PC-3 (cell line): ENCODE measurements at regions not wholly inside any gene's neighbourhood (a gene's known extent, or its start where the extent isn't known, plus 50 kb on each side); places are given as distances from the start of the nearest gene placed in this dataset.

Experiments
- ATAC-seq: fragments of 200-7000 bp; cut with Tn5 transposase; 2 replicates; pipeline ENCODE4 v1.9.1; 2020; ENCODE audit warnings: mild to moderate bottlenecking, moderate library complexity
- BruUV-seq: library from RNA; stranded (reverse); fragments of 400-500 nt; replicated peaks from 2 replicates; lab custom pipeline; 2021; lab: Mats Ljungman, UMichigan
- CTCF ChIA-PET: fragments of 300-600 bp; sonication (Branson Sonifier 250); formaldehyde crosslinking; loops from one replicate; lab custom pipeline; 2022; ENCODE audit warnings: antibody characterized with exemption; lab: Charles Lee
- POLR2A ChIA-PET: fragments of 300-600 bp; sonication (Branson Sonifier 250); formaldehyde crosslinking; loops from one replicate; lab custom pipeline; 2022; ENCODE audit warnings: antibody characterized with exemption; ENCODE audit not compliant: unreplicated experiment; lab: Charles Lee
- DNase-seq: peaks from one replicate; pipeline ENCODE4 v3.0.0-alpha.2; 2015
- H2AFZ ChIP-seq: fragments of 300-600 bp; sonication (generic); 2 replicates; pipeline ENCODE4 v1.6.0; 2016; ENCODE audit warnings: antibody characterized with exemption, low read length
- H3F3A ChIP-seq: fragments of 300-600 bp; sonication (generic); one replicate; pipeline ENCODE4 v1.6.0; 2017; ENCODE audit warnings: antibody characterized with exemption, low read length, control low read depth, mild to moderate bottlenecking; ENCODE audit not compliant: unreplicated experiment
- H3K27ac ChIP-seq: fragments of 300-600 bp; sonication (generic); 2 replicates; pipeline ENCODE4 v1.5.1; 2016; ENCODE audit warnings: mild to moderate bottlenecking, low read length
- H3K27me3 ChIP-seq: fragments of 300-600 bp; sonication (generic); 2 replicates; pipeline ENCODE4 v1.6.1; 2016; ENCODE audit warnings: low read length, mixed read lengths
- H3K36me3 ChIP-seq: fragments of 300-600 bp; sonication (generic); 2 replicates; pipeline ENCODE4 v1.6.1; 2016; ENCODE audit warnings: low read depth, mixed run types, low read length, mixed read lengths
- H3K4me1 ChIP-seq: fragments of 300-600 bp; sonication (generic); 2 replicates; pipeline ENCODE4 v1.5.1; 2016; ENCODE audit warnings: low read length; ENCODE audit not compliant: insufficient read depth
- H3K4me2 ChIP-seq: fragments of 300-600 bp; sonication (generic); 2 replicates; pipeline ENCODE4 v1.6.0; 2016; ENCODE audit warnings: low read length
- H3K4me3 ChIP-seq: fragments of 300-600 bp; sonication (generic); 2 replicates; pipeline ENCODE4 v1.5.1; 2016; ENCODE audit warnings: mild to moderate bottlenecking, low read length, mixed read lengths
- H3K79me2 ChIP-seq: fragments of 300-600 bp; sonication (generic); 2 replicates; pipeline ENCODE4 v1.6.1; 2017; ENCODE audit warnings: low read length, mixed read lengths
- H3K9ac ChIP-seq: fragments of 300-600 bp; sonication (generic); 2 replicates; pipeline ENCODE4 v1.6.0; 2016; ENCODE audit warnings: mild to moderate bottlenecking, low read length
- H3K9me2 ChIP-seq: fragments of 300-600 bp; sonication (generic); replicated peaks from 2 replicates; pipeline ENCODE4 v1.6.1; 2016; ENCODE audit warnings: mixed run types, low read length, mixed read lengths
- H3K9me3 ChIP-seq: fragments of 300-600 bp; sonication (generic); 2 replicates; pipeline ENCODE4 v1.6.1; 2016; ENCODE audit warnings: low read length, mixed read lengths
- H4K20me1 ChIP-seq: fragments of 300-600 bp; sonication (generic); 2 replicates; pipeline ENCODE4 v1.6.1; 2016; ENCODE audit warnings: low read length, mixed read lengths
- EZH2 ChIP-seq: fragments of 300-600 bp; sonication (generic); IDR thresholded peaks from one replicate; pipeline ENCODE4 v1.6.1; 2017; ENCODE audit warnings: antibody characterized with exemption, mild to moderate bottlenecking, low read length; ENCODE audit not compliant: unreplicated experiment
- EZH2phosphoT487 ChIP-seq: fragments of 300-600 bp; sonication (generic); IDR thresholded peaks from 2 replicates; pipeline ENCODE4 v1.6.1; 2018; ENCODE audit warnings: mild to moderate bottlenecking, antibody characterized with exemption, low read length, borderline replicate concordance
- intact Hi-C: fragments of 100-400 bp; cut with micrococcal nuclease; formaldehyde crosslinking; loops from 2 replicates; pipeline ENCODE4 v1.9.0; 2023
- TF ChIP-seq, protein P1 (sequence below): fragments of 300-600 bp; sonication (generic); conservative IDR thresholded peaks from 2 replicates; pipeline ENCODE4 v1.5.1; 2017; ENCODE audit warnings: antibody characterized with exemption, low read depth, mild to moderate bottlenecking, low read length

DNA sequence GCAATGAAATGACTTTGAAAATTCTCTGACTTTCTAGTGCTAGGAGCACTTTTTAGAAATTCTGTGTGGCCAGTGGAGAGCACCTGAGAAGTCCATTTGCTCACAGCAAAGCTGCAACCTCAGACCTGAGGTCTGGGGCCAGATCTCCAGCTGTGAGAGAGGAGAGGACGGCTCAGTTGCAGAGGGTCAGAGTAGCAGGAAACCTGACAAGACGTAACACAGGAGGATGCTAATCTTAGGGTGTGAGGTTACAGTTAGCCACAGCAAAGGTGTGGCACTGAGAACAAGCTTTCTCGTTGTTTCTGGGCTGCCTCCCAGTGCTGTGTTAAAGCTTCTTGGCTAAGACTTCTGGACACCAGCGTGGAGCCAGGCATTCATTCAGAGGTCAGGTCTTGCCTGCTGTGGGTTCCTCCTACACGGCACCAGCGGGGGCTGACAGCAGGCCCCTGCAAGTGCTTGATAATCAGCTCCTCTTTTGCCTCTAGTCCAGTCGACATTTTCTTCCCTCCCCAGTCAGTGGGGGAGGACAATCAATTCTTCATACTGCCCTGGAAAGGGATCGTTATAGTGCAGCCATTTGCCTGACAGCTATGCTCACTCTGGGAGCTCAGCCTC, 435.4 kb upstream of the DPP6 start:
- Histone ChIP-seq H3K4me1 (no peaks in the 10 kb centered on the region), H3K9me2 (no peaks in the 10 kb centered on the region), H3K9me3 (0 out of 2 replicates have a peak, but pooled peaks cover 11% of the 10 kb centered on the region), H3K4me2 (no peak overlapping the region), H3K27ac (no peak overlapping the region), H3K4me3 (no peak overlapping the region), H4K20me1 (no peaks in the 10 kb centered on the region), H3K9ac (no peak overlapping the region), H3F3A (no peaks in the 10 kb centered on the region), H3K79me2 (no peaks in the 10 kb centered on the region), H3K36me3 (no peaks in the 10 kb centered on the region), H2AFZ (no peak overlapping the region), H3K27me3 (no peaks in the 10 kb centered on the region)
- no peak for TF ChIP-seq EZH2phosphoT487
- no peak for TF ChIP-seq EZH2
- TF ChIP-seq, protein P1, sequence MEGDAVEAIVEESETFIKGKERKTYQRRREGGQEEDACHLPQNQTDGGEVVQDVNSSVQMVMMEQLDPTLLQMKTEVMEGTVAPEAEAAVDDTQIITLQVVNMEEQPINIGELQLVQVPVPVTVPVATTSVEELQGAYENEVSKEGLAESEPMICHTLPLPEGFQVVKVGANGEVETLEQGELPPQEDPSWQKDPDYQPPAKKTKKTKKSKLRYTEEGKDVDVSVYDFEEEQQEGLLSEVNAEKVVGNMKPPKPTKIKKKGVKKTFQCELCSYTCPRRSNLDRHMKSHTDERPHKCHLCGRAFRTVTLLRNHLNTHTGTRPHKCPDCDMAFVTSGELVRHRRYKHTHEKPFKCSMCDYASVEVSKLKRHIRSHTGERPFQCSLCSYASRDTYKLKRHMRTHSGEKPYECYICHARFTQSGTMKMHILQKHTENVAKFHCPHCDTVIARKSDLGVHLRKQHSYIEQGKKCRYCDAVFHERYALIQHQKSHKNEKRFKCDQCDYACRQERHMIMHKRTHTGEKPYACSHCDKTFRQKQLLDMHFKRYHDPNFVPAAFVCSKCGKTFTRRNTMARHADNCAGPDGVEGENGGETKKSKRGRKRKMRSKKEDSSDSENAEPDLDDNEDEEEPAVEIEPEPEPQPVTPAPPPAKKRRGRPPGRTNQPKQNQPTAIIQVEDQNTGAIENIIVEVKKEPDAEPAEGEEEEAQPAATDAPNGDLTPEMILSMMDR = no peak
- ATAC-seq = no peak
- ChIA-PET POLR2A (no interaction called here), CTCF (no interaction called here)
- DNase-seq = no peak
- intact Hi-C loops = no loop called here
- no TSS peak for BruUV-seq

DNA sequence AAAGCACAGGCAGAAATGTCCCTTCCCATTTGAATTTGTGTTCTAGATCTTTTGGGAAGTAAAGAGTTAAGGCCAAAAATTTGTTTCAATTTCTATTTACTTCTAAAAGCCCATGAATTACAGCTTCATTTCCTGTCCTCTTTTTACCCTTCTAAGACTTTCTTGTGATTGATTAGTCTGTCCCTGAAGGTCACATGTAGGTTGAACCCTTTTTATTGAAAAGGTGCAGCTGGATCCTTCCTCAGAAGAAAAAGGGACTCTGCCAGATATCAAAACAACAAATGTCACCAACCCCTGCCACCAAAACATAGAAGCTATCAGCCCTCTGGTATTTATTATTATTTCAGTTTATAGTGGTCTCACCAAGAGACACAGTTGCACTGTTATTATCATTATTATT, 424.9 kb upstream of the DPP6 start:
- 0 out of 2 replicates have a peak, but pooled peaks cover 2% of the 10 kb centered on the region for H3K9me3 ChIP-seq
- TF ChIP-seq EZH2phosphoT487 = no peak
- TF ChIP-seq, protein P1 = no peak
- TF ChIP-seq EZH2 = no peak
- H3K9me2 ChIP-seq = no peaks in the 10 kb centered on the region
- no peak overlapping the region for H3K9ac ChIP-seq
- H3K4me2 ChIP-seq = no peak overlapping the region
- CTCF ChIA-PET = no interaction called here
- no peaks in the 10 kb centered on the region for H3K79me2 ChIP-seq
- no peak overlapping the region for H2AFZ ChIP-seq
- ATAC-seq (no peak), DNase-seq (no peak)
- POLR2A ChIA-PET = no interaction called here
- H3K27ac ChIP-seq = no peak overlapping the region
- H3K4me1 ChIP-seq = no peaks in the 10 kb centered on the region
- intact Hi-C loops = no loop called here
- no peaks in the 10 kb centered on the region for H3K36me3 ChIP-seq
- no TSS peak for BruUV-seq
- H3K27me3 ChIP-seq = no peaks in the 10 kb centered on the region
- H3F3A ChIP-seq = no peaks in the 10 kb centered on the region
- no peaks in the 10 kb centered on the region for H4K20me1 ChIP-seq
- H3K4me3 ChIP-seq = no peak overlapping the region

DNA sequence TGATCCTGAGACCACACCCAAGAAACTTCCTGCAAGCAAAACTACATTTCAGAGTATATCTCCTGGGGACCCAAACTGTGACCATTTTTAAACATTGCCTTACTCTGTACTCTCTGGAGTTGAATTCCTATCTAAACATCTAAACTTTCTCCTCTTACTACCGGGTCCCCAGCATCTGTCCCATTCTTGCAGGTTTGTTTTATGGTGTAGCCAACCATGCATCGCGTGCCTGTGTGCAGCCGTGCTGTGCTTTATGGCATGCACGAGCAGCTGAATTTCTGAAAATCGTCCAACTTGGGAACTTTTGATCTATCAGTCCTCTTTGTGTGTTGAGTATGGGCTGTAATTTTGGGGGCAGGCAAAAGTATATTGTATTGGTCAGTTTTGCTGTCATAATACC, 423.8 kb upstream of the DPP6 start:
- Histone ChIP-seq H3F3A (no peaks in the 10 kb centered on the region), H3K9ac (no peak overlapping the region), H3K9me3 (0 out of 2 replicates have a peak, but pooled peaks cover 2% of the 10 kb centered on the region), H3K79me2 (no peaks in the 10 kb centered on the region), H3K36me3 (no peaks in the 10 kb centered on the region), H2AFZ (no peak overlapping the region), H3K27ac (no peak overlapping the region), H3K4me2 (no peak overlapping the region), H3K27me3 (no peaks in the 10 kb centered on the region), H3K4me1 (no peaks in the 10 kb centered on the region), H4K20me1 (no peaks in the 10 kb centered on the region), H3K9me2 (no peaks in the 10 kb centered on the region), H3K4me3 (no peak overlapping the region)
- TF ChIP-seq, protein P1 = no peak
- no peak for TF ChIP-seq EZH2phosphoT487
- no peak for TF ChIP-seq EZH2
- intact Hi-C loops = no loop called here
- ChIA-PET CTCF (no interaction called here), POLR2A (no interaction called here)
- ATAC-seq (no peak), DNase-seq (no peak)
- BruUV-seq = no TSS peak
